MM.1S (cell line): ENCODE measurements at regions not wholly inside any gene's neighbourhood (a gene's known extent, or its start where the extent isn't known, plus 50 kb on each side); places are given as distances from the start of the nearest gene placed in this dataset.

Experiments used
- CTCF ChIP-seq: fragments of 300-600 bp; sonication (generic); IDR thresholded peaks from 2 replicates; pipeline ENCODE4 v1.5.1; 2016; ENCODE audit warnings: antibody characterized with exemption, low read length, mixed read lengths
- EZH2 ChIP-seq: fragments of 300-600 bp; sonication (generic); optimal IDR thresholded peaks from 2 replicates; pipeline ENCODE3; 2017; ENCODE audit warnings: low read depth, mild to moderate bottlenecking, antibody characterized with exemption, low read length, mixed read lengths

GRCh38 chr3:105948101-105948500, 79.3 kb upstream of the CBLB start:
- TF ChIP-seq CTCF: no peak
- TF ChIP-seq EZH2: no peak
